Stimulated activated CD4-positive, alpha-beta T cell treated with anti-CD3 and anti-CD28 coated beads, Interleukin-12 subunit alpha, Interleukin-12 subunit beta, amount 100 ng/mL, for 24 hours (primary cell): ENCODE measurements at regions not wholly inside any gene's neighbourhood (a gene's known extent, or its start where the extent isn't known, plus 50 kb on each side); places are given as distances from the start of the nearest gene placed in this dataset.

Experiments
- DNase-seq, 2 experiments: peaks; one replicate each; pipeline ENCODE4 v3.0.0-alpha.2; 2020; ENCODE audit warnings: low read depth in 2 of 2

GRCh38 chr11:11044137-11044855 is 186.4 kb upstream of the ZBED5 start:
- DNase-seq = no peak

GRCh38 chr11:11043721-11044120 is 185.9 kb upstream of the ZBED5 start:
- DNase-seq = no peak

GRCh38 chr11:11039208-11039965 is 181.5 kb upstream of the ZBED5 start:
- no peak for DNase-seq

- no peak for DNase-seq
These were observed 180.9 kb upstream of the ZBED5 start for GRCh38 chr11:11038782-11039181.

- no peak for DNase-seq
These were observed 180.5 kb upstream of the ZBED5 start for GRCh38 chr11:11038352-11038751.

- DNase-seq = no peak
These were observed 179.2 kb upstream of the ZBED5 start for GRCh38 chr11:11036848-11037732.

- DNase-seq = no peak
These were observed 178.5 kb upstream of the ZBED5 start for GRCh38 chr11:11036185-11036847.

GRCh38 chr11:11035331-11035730 is 177.5 kb upstream of the ZBED5 start:
- no peak for DNase-seq

GRCh38 chr11:11034476-11034875 is 176.6 kb upstream of the ZBED5 start:
- DNase-seq = no peak

GRCh38 chr11:11032066-11032465 is 174.2 kb upstream of the ZBED5 start:
- DNase-seq = no peak

GRCh38 chr11:11029027-11029426 is 171.2 kb upstream of the ZBED5 start:
- no peak for DNase-seq

- peak; percentile 42 to 70 for DNase-seq
These were observed 170.3 kb upstream of the ZBED5 start for GRCh38 chr11:11028017-11028692.

- no peak for DNase-seq
These were observed 169.4 kb upstream of the ZBED5 start for GRCh38 chr11:11027288-11027687.

- DNase-seq = no peak
These were observed 167.2 kb upstream of the ZBED5 start for GRCh38 chr11:11025087-11025486.

- no peak for DNase-seq
These were observed 164.4 kb upstream of the ZBED5 start for GRCh38 chr11:11022125-11022730.

GRCh38 chr11:11021563-11021962 is 163.7 kb upstream of the ZBED5 start:
- no peak for DNase-seq

GRCh38 chr11:11020747-11021149 is 162.9 kb upstream of the ZBED5 start:
- no peak for DNase-seq

- no peak for DNase-seq
These were observed 162.4 kb upstream of the ZBED5 start for GRCh38 chr11:11020219-11020726.

GRCh38 chr11:11016943-11017342 is 159.1 kb upstream of the ZBED5 start:
- no peak for DNase-seq

GRCh38 chr11:11016068-11016467 is 158.2 kb upstream of the ZBED5 start:
- no peak for DNase-seq

GRCh38 chr11:11011617-11012016 is 153.8 kb upstream of the ZBED5 start:
- no peak for DNase-seq
